HEK293 (cell line): ENCODE measurements at regions not wholly inside any gene's neighbourhood (a gene's known extent, or its start where the extent isn't known, plus 50 kb on each side); places are given as distances from the start of the nearest gene placed in this dataset.

Source experiments
- CTCF ChIP-seq: fragments of 450-650 bp; formaldehyde crosslinking; IDR thresholded peaks from 2 replicates; pipeline ENCODE4 v1.5.1; 2016; ENCODE audit warnings: missing biosample characterization, missing genetic modification characterization
- MZF1 ChIP-seq: fragments of 450-650 bp; formaldehyde crosslinking; IDR thresholded peaks from 2 replicates; pipeline ENCODE4 v1.5.1; 2017; ENCODE audit warnings: missing biosample characterization, missing genetic modification characterization, borderline replicate concordance
- ZBTB21 ChIP-seq: fragments of 450-650 bp; formaldehyde crosslinking; IDR thresholded peaks from 2 replicates; pipeline ENCODE4 v1.5.1; 2017; ENCODE audit warnings: missing biosample characterization, missing genetic modification characterization
- ZNF132 ChIP-seq: fragments of 450-650 bp; formaldehyde crosslinking; IDR thresholded peaks from 2 replicates; pipeline ENCODE4 v1.5.1; 2017; ENCODE audit warnings: missing biosample characterization, missing genetic modification characterization, borderline replicate concordance
- ZNF530 ChIP-seq: fragments of 450-650 bp; formaldehyde crosslinking; IDR thresholded peaks from 2 replicates; pipeline ENCODE4 v1.5.1; 2016; ENCODE audit warnings: low read depth, missing biosample characterization, missing genetic modification characterization

DNA sequence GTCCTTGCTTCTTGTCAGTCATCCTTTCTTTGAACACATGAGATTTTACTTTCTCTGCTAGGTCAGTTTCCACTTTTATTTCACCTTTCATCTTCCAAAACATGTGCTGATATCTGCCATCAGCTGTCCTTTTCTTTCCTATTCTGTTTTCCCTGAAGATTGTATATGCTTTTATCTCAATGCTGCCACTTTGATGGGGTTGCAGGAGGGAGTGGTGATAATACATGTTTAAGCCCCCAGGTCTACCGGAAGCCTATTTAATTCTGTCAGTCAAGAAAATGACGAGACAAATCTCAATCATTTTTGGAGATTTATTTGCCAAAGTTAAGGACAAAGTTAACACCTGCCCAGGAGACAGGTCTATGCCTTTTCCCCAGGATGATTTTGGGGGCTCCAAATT, 73.8 kb downstream of the MRPL32 start:
- no peak for TF ChIP-seq MZF1 (tag by site-specific recombination)
- no peak for TF ChIP-seq ZBTB21 (tag by site-specific recombination)
- no peak for TF ChIP-seq ZNF132 (tag by site-specific recombination)
- no peak for TF ChIP-seq CTCF (tag by site-specific recombination)
- TF ChIP-seq ZNF530 = no peak
